ENCODE measurements at regions not wholly inside any gene's neighbourhood (a gene's known extent, or its start where the extent isn't known, plus 50 kb on each side); places are given as distances from the start of the nearest gene placed in this dataset.

DNA sequence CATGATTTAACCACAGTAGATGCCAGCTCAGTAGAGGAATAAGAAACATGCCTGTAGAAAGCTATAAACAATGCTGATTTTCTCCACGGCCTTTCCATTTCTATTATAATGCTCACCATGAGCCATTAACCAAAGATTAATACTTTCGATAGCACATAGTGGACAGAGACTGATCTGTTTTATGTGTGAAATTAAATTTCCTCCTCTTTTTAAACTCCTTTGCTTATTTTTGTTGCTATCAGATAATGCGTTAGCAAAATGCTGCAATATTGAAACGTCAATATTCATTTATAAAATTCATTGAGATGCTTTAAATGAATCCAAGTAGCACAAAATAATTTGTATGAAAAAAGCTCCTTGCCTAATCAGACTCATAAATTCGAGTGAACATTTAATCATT is 1807.9 kb downstream of the MRPL39 start:
- H3K27ac ChIP-seq = no peak overlapping the region
- DNase-seq (ENCODE audit: low read depth, low spot score) = no peak

DNA sequence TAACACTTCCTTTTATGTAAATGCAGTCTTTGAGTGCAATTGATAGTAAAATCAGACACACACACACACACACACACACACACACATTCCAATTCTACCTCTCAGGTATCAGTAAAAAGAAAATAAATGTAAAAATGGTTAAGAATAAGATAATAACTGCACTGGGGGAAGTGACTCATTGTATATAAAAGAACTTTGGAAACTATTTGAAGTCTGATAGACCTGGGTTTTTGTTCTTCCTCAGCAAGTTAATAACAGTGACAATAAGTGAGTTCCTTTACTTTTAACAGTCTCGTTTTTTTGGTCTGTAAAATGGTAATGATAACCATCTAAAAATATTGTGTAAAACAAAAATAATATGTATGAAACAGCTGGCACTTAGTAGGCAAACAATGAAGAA is 1815.0 kb downstream of the MRPL39 start:
- no peak overlapping the region for H3K27ac ChIP-seq
- DNase-seq (ENCODE audit: low read depth, low spot score) = no peak

DNA sequence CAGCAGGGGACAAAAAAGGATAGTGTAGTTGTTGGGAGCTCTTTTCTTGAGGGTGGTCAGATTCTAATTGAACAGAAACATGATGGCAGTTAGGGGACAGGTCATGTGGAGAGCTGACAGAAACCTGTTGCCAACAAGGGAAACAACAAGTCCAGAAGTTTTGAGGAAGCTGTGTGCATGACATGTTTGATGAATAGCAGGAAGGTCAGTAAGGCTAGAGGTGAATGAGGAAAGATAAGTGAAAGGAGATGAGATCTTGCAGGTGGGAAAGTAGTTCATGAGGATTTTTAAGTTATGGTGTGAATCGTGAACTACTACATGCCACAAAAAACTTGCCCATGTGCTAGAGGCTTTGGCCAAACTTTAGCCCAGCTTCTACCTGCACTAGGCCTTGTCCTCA is 1817.4 kb downstream of the MRPL39 start:
- no peak for DNase-seq (ENCODE audit: low read depth, low spot score)
- H3K27ac ChIP-seq = no peak overlapping the region

DNA sequence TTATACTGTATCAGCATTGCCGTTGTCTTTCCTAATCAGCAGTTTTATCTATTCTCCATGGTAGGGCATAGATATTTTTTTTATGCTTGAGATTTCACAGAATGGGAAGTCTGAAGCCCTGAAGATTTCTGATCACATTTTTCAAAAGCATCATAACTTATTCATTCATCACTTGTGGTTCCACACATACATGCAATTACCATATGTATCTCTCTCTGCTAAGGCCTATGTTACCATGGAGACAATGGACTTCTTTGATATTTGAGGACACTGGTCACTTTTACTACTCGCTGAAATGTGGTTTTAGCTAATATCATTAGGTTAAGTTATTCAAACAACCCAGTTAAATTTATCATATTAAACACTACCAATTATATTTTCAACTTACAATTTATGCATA is 1827.0 kb downstream of the MRPL39 start:
- DNase-seq (ENCODE audit: low read depth, low spot score) = no peak
- no peak overlapping the region for H3K27ac ChIP-seq

DNA sequence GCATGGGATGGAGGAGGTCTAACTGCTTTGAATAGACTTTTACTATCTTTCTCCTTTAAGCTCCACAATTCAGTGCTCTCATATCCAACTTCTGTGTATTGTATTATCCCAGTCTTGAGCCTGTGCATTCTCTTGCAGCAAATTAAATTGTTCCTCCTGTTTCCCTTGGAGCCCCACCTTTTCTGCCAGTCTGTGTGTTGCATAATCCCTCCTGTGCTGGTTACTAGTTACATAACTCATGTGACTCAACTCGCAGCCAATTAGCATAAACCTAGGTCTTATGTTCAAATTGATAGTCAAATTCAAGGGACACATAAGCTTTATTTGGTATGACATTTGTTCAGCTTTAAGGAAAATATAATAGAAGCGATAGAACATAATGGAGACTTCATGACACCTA is 1863.5 kb downstream of the MRPL39 start:
- no peak for DNase-seq (ENCODE audit: low read depth, low spot score)
- H3K27ac ChIP-seq = no peak overlapping the region

DNA sequence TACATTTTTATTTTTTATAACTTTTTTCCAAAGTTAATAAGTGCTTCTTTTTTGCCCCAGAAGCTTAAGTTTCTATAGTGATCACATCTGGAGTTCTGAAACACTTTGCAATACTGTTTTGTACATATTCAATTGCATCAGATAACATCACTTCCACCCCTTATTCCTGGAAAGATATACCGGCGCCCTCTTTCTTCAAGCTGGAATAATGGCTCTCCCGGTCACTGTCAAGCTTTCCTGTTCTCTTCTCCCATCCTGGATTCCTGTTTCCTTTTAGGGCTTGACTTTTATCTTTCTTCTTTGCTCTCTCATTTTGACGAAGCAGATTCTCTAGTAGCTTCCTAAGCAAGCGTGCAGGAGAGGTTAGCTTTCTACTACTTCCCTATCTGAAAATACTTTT is 1866.8 kb downstream of the MRPL39 start:
- no peak for DNase-seq (ENCODE audit: low read depth, low spot score)
- no peak overlapping the region for H3K27ac ChIP-seq

DNA sequence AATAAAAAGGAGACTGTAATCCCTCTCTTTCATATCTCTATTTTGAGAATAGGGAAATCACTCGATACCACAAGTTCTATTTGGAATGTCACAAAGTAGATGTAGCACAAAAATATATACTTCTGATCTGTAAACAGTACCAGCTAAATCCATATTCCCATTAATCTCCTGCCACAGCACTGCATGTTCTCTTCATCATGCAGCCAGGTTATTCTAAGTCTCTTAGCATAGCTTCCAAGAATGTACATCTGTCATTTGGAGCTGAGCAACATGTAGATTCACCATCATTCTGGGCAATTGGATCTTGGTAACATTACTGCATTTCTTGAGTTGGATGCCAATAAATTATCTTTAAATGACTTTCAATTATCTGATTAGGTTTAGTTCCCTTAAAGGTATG is 1874.5 kb downstream of the MRPL39 start:
- no peak overlapping the region for H3K27ac ChIP-seq
- no peak for DNase-seq (ENCODE audit: low read depth, low spot score)

DNA sequence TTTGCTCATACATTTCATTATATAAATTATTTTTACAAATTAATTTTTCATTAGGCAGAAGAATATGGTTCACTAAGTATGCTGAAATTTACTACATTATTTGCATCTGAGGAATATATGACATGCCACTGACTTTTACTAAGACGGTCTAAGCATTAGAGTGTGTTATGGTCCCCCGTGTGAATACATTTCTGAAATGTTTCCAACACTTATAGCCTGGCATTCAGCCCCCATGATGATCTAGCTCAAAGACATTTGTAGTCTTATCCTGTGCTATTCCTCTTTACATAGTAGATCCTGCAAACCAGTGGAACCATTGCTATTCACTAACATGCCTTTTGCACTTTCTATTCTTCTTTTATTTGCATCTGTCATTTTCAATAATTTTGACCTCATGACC is 1878.0 kb downstream of the MRPL39 start:
- H3K27ac ChIP-seq = no peak overlapping the region
- no peak for DNase-seq (ENCODE audit: low read depth, low spot score)

DNA sequence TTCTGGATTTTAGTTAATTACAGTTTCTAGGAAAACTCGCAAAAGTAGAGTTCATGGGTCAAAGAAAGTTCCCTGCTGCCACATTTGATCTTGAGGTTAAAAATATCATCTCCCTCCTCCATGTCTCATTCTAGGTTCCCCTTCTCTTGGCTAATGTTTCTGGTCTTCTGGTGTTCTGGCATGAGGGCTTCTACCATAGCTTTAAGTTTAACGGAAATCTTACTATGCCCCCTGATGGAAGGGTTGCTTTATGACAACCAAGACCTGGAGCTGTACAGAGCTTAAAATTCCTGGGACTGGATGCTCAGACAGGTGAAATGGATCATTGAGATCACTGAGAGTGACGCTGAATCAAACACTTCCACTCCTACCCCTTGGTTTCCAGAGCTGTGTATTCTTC is 1881.7 kb downstream of the MRPL39 start:
- no peak for DNase-seq (ENCODE audit: low read depth, low spot score)

DNA sequence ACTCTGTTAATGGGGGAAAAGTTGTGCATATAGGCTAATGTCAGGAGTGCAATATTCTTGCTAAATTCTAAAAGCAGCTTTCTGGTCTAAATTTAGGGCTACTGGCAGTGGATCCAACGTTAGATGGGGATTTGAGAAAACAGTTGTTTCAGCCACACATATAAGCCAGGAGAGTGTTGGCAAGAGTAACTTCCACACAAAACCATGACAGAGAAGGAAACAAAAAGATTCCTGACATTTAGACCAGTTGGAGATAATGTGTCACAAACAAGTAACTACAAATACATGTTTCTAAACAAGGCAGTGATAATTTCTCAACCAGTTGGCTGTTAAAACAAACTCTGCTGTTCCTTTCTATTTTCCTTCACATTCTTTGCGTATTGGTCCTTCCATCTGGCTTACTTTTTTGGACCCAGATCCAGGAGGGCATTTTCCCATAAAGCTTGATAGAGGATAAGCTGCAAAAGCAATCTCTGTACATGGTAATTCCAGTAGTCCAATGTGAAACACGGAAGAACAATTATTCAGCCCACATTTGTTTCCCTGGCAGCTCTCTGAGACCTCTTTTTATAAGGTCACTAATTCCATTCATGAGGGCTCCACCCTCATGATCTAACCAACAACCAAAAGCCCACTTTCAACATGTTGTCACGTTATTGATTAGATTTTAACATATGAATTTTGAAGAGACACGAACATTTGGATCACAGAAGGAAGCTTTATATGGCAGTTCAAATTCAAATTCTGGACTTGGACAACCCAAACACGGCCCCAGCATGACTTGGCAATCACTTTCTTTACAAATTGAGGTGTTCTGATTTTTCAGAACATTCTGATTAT is 1888.6 kb downstream of the MRPL39 start:
- DNase-seq (ENCODE audit: low read depth, low spot score) = no peak
- no peak overlapping the region for H3K27ac ChIP-seq

More for the DNA sequence above, 1881.7 kb downstream of the MRPL39 start:
- H3K27ac ChIP-seq = no peak overlapping the region

DNA sequence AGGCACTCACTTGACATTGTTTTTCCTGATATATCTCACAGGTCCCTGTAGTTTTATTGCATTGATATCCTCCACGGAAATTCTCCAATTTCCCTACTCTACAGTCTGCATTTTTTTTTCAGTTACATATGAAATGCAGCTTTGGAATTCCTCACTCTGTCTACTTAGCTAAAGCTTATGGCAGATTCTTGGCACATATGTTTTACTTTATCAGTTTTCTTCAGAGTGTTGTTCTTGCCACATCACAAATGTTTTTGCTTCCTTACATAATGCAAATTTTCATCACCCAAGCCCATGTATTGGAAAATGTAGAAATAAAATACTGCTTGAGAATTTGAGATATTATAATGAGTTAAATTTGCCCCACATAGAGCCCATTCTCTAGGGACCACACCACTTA is 1895.1 kb downstream of the MRPL39 start:
- no peak for DNase-seq (ENCODE audit: low read depth, low spot score)
- H3K27ac ChIP-seq = no peak overlapping the region

DNA sequence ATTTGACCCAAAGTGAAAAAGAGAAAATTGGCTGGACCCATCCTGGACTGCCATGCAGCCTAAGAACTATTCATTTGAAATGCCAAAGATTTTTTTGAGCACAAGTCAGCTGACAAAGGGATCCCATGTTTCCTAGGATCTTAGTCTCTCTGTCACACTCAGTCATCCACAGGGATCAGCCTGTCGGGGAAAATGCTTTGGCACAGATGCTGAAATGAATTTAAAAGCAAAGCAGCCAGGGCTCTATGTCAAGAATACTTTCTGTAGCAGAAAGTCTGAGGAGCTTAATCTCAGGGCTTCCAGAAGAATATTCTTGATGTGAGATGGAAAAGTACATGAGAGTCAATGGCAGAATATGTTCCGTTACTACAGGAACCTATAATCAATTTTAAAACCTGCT is 1900.8 kb downstream of the MRPL39 start:
- no peak overlapping the region for H3K27ac ChIP-seq

DNA sequence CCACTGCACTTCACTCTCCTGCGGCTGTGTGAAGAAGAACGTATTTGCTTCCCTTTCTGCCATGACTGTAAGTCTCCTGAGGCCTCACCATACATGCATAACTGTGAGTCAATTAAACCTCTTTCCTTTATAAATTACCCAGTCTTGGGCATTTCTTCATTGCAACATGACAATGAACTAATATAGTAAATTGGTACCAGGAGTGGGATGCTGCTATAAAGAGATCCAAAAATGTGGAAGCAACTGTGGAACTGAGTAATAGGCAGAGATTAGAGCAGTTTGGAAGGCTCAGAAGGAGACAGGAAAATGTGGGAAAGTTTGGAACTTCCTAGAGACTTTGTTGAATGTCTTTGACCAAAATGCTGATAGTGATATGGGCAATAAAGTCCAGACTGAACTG is 1907.9 kb downstream of the MRPL39 start:
- no peak for DNase-seq (ENCODE audit: low read depth, low spot score)
- H3K27ac ChIP-seq = no peak overlapping the region

More for the DNA sequence above, 1900.8 kb downstream of the MRPL39 start:
- DNase-seq (ENCODE audit: low read depth, low spot score) = no peak

DNA sequence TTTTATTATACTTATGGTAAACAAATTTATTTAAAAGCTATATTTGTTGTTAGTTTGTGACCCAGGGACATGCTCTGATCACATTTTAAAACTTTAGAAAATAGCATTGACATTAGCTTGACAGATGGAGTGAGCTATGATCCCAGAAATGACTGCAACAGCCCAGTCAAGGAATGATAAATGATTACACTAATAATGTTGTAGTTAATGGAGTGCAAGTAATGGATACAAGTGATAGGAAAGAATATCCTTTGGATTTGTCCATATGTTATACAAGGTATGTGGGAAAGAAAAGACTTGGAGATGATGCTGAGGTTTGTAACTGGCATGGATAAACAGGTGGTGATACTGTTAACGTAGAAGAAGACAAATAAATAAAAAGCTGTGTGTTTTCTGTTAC is 1908.7 kb downstream of the MRPL39 start:
- no peak for DNase-seq (ENCODE audit: low read depth, low spot score)
- no peak overlapping the region for H3K27ac ChIP-seq

DNA sequence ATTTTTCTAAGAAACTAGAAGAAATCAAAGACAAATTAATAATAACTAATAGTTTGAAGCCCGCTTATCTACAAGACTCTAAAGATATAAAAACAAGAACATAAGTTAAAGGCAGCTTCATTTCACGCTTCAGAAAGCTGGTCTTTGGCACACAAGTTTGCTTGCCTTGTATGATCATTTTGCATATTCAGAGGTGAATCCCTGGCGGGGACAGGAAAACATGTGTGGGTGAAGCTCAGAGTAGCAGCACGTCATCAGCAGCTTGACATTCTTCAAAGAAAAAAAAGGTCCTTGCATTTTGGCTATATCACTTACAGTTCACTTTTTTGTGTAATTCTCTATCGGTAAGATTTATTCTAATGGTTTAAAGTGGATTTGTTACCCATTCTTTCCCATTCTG is 1911.8 kb downstream of the MRPL39 start:
- no peak overlapping the region for H3K27ac ChIP-seq
- no peak for DNase-seq (ENCODE audit: low read depth, low spot score)

DNA sequence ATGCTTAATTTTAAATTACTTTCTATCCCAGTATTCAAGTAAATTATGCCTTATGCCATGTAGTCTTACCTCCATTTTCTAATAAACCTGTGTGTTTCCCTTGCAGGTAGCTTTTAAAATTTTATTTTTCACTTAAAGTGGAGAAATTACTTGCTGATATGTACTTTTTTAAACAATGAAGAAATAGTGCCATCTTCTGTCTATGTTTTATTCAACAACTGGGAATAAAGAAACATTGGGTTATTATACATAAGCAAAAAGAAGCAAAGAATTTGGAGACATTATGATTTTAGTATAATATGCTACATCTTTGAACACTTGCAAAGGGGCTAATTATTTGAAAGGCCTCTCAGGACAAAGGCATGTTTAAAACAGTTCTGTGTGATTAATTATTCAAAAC is 1912.9 kb downstream of the MRPL39 start:
- no peak for DNase-seq (ENCODE audit: low read depth, low spot score)
- H3K27ac ChIP-seq = no peak overlapping the region

DNA sequence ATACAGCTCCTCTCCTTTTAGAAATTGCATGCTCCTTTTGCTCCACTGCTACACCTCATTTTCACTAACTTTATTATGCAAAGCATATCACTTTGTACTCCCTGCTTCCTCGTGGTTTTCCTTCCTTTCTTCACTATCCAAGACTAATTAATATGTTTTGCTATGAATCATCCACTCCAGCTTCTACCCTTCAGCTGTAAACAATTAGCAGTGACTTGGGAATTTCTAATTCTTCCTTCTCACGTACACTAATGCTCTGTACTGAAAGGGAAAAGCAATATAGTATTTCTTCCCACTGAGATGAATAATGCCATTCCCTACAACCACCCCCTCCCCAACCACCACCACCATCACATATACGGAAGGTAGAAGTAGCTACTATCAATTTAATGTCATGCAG is 1917.0 kb downstream of the MRPL39 start:
- no peak for DNase-seq (ENCODE audit: low read depth, low spot score)
- no peak overlapping the region for H3K27ac ChIP-seq

DNA sequence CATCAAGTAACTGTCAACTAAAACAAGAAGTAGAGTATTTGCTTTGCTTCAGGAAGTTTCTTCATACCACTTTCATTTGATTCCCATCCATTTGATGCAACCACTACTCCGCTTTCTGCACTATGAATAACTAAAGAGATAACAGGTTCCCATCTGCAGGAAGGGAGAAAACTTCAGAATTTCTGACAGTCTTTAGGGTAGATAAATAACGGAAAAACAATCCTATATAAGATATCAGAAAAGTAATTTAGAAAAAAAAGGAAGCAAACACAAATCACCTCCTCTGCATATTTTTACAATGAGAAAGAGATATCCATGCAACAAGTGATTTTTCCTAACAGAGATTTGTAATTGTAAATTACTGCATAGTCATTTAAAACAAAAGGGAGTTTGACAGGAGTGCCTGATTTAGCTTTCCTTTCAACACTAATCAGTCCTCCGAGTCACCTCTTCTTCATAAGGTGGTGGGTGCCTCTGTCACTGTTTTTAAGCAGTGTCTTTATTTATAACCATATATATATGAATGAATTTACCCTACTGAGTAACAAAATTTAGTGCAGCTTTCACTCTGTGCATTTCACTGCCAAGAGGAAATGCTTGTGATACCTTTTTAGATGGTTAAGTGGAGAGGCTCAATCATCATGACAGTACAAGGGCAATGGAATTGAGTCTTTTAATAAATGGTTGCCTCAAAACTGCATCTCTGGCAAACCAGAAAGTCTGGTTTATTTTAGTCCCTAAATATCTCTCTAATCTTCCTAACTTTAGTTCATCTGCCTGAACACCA is 1920.4 kb downstream of the MRPL39 start:
- DNase-seq (ENCODE audit: low read depth, low spot score) = no peak

DNA sequence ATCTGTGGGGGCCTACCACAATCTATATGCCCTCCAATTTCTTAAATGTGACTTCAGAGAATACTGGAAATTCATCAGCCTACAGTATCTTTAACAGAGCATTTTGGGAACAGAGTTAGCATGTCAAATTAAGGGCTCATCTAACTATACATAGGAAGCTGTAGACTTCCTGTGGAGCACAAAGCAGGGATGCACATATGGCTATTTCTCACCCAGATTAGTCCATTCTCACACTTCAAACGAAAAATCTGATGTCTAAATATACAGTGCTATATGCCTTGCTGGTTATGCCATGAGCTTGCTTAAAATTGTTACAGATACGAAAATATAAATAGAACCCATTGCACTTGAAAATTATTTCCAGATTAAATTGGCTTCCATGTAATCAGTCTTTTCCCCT is 1922.8 kb downstream of the MRPL39 start:
- no peak for DNase-seq (ENCODE audit: low read depth, low spot score)
- no peak overlapping the region for H3K27ac ChIP-seq

More for the DNA sequence above, 1920.4 kb downstream of the MRPL39 start:
- no peak overlapping the region for H3K27ac ChIP-seq

DNA sequence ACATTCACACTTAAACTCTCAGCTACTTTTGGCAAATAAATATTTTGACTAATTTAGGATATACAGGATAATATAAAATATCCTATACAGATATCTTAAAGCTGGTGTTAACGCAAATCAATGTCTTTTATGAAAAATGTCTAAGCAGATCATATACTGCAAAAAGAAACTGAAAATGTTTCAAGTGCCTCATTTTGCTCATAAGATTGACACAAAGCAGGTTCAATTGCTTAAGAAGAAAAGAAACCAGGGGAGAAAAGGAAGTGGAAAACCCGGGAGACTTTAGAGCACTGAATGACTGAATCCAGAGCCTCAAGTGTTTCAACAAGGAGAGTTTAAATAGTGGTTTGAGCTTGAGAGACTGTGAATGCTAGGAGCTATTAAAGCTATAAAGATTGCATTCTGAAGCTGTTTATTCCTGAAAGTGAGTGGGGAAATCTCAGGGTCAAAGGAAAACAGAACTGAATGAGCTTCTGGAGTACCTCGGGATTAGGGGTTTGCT is 1943.0 kb downstream of the MRPL39 start:
- no peak overlapping the region for H3K27ac ChIP-seq
- DNase-seq (ENCODE audit: low read depth, low spot score) = no peak

DNA sequence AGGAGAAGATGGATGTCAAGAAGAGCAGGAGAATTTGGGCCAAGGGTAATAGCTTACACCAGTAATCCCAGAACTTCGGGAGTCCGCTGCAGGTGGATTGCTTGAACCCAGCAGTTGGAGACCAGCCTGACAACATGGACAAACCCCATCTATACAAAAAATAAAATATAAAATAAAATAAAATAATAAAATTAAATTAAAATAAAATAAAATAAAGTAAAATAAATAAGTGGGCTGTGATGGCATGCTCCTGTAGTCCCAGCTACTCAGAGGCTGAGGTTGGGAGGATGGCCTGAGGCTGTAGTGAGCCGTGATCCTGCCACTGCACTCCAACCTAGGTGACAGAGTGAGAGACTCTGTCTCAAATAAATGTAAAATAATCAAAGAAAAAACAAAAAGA is 1946.7 kb downstream of the MRPL39 start:
- H3K27ac ChIP-seq = no peak overlapping the region
- no peak for DNase-seq (ENCODE audit: low read depth, low spot score)

Measured in epithelial cell of prostate (primary cell).